ENCODE measurements at regions not wholly inside any gene's neighbourhood (a gene's known extent, or its start where the extent isn't known, plus 50 kb on each side); places are given as distances from the start of the nearest gene placed in this dataset.

GRCh38 chr6:100176951-100177710 lies 183.1 kb upstream of the MCHR2 start:
- no peak for DNase-seq

GRCh38 chr6:100176311-100176950 lies 182.4 kb upstream of the MCHR2 start:
- DNase-seq = peak; percentile 25

- no peak for DNase-seq
These were observed 181.8 kb upstream of the MCHR2 start for GRCh38 chr6:100175814-100176310.

GRCh38 chr6:100173211-100173610 lies 179.2 kb upstream of the MCHR2 start:
- no peak for DNase-seq

- DNase-seq = no peak
These were observed 178.3 kb upstream of the MCHR2 start for GRCh38 chr6:100172322-100172713.

GRCh38 chr6:100171533-100172321 lies 177.7 kb upstream of the MCHR2 start:
- DNase-seq = no peak

GRCh38 chr6:100168148-100168547 lies 174.1 kb upstream of the MCHR2 start:
- no peak for DNase-seq

GRCh38 chr6:100167585-100167984 lies 173.6 kb upstream of the MCHR2 start:
- no peak for DNase-seq

GRCh38 chr6:100166956-100167355 lies 172.9 kb upstream of the MCHR2 start:
- DNase-seq = no peak

- DNase-seq = no peak
These were observed 171.4 kb upstream of the MCHR2 start for GRCh38 chr6:100165442-100165841.

GRCh38 chr6:100163035-100163434 lies 169.0 kb upstream of the MCHR2 start:
- DNase-seq = no peak

GRCh38 chr6:100161782-100162365 lies 167.9 kb upstream of the MCHR2 start:
- no peak for DNase-seq

GRCh38 chr6:100160930-100161329 lies 166.9 kb upstream of the MCHR2 start:
- no peak for DNase-seq

GRCh38 chr6:100155141-100155540 lies 161.1 kb upstream of the MCHR2 start:
- no peak for DNase-seq

GRCh38 chr6:100153636-100154275 lies 159.7 kb upstream of the MCHR2 start:
- no peak for DNase-seq

- no peak for DNase-seq
These were observed 158.2 kb upstream of the MCHR2 start for GRCh38 chr6:100152201-100152600.

GRCh38 chr6:100144991-100145390 lies 151.0 kb upstream of the MCHR2 start:
- DNase-seq = no peak

GRCh38 chr6:100138346-100139022 lies 144.5 kb upstream of the MCHR2 start:
- DNase-seq = no peak

- no peak for DNase-seq
These were observed 143.7 kb upstream of the MCHR2 start for GRCh38 chr6:100137759-100138158.

GRCh38 chr6:100136590-100136989 lies 142.6 kb upstream of the MCHR2 start:
- DNase-seq = no peak

- DNase-seq = no peak
These were observed 142.0 kb upstream of the MCHR2 start for GRCh38 chr6:100135977-100136376.

GRCh38 chr6:100134703-100135102 lies 140.7 kb upstream of the MCHR2 start:
- no peak for DNase-seq
